GM18520 (cell line): ENCODE measurements at regions not wholly inside any gene's neighbourhood (a gene's known extent, or its start where the extent isn't known, plus 50 kb on each side); places are given as distances from the start of the nearest gene placed in this dataset.
"Not testable (repeated sequence)": the region's sequence is repeated elsewhere in the genome, so short reads cannot be mapped to it uniquely, and the experiment has no call there.

Source experiments
- ATAC-seq: cut with Tn5 transposase; IDR thresholded peaks from one replicate; pipeline ENCODE4 v1.9.1; 2021; ENCODE audit not compliant: unreplicated experiment

GRCh38 chr2:189231719-189232323 lies 52.3 kb upstream of the COL5A2 start:
- ATAC-seq = no peak

- no peak for ATAC-seq
Observed at GRCh38 chr2:189232759-189233406, 53.3 kb upstream of the COL5A2 start.

GRCh38 chr2:189233527-189233926 lies 54.0 kb upstream of the COL5A2 start:
- no peak for ATAC-seq

GRCh38 chr2:189234991-189235390 lies 55.4 kb upstream of the COL5A2 start:
- ATAC-seq = no peak

GRCh38 chr2:189236066-189236465 lies 56.5 kb upstream of the COL5A2 start:
- ATAC-seq = no peak

GRCh38 chr2:189238903-189239302 lies 59.3 kb upstream of the COL5A2 start:
- no peak for ATAC-seq

- not testable (repeated sequence) for ATAC-seq
Observed at GRCh38 chr2:189243843-189244242, 64.3 kb upstream of the COL5A2 start.

- no peak for ATAC-seq
Observed at GRCh38 chr2:189247276-189247675, 67.7 kb upstream of the COL5A2 start.

GRCh38 chr2:189248141-189248540 lies 68.6 kb upstream of the COL5A2 start:
- no peak for ATAC-seq

- no peak for ATAC-seq
Observed at GRCh38 chr2:189249171-189249570, 69.6 kb upstream of the COL5A2 start.

- ATAC-seq = no peak
Observed at GRCh38 chr2:189249901-189250300, 70.3 kb upstream of the COL5A2 start.

GRCh38 chr2:189252991-189253675 lies 73.6 kb upstream of the COL5A2 start:
- no peak for ATAC-seq

- no peak for ATAC-seq
Observed at GRCh38 chr2:189253836-189254235, 74.3 kb upstream of the COL5A2 start.

GRCh38 chr2:189254268-189254883 lies 74.8 kb upstream of the COL5A2 start:
- no peak for ATAC-seq

GRCh38 chr2:189255711-189256110 lies 76.2 kb upstream of the COL5A2 start:
- no peak for ATAC-seq

GRCh38 chr2:189258616-189259365 lies 79.2 kb upstream of the COL5A2 start:
- no peak for ATAC-seq

- no peak for ATAC-seq
Observed at GRCh38 chr2:189260361-189260814, 80.8 kb upstream of the COL5A2 start.

- no peak for ATAC-seq
Observed at GRCh38 chr2:189261431-189261841, 81.9 kb upstream of the COL5A2 start.

- no peak for ATAC-seq
Observed at GRCh38 chr2:189261916-189262315, 82.4 kb upstream of the COL5A2 start.

- ATAC-seq = no peak
Observed at GRCh38 chr2:189265696-189266320, 86.2 kb upstream of the COL5A2 start.

- no peak for ATAC-seq
Observed at GRCh38 chr2:189267491-189267890, 87.9 kb upstream of the COL5A2 start.
